Esophagus squamous epithelium (tissue), 4 donors: ENCODE measurements at regions not wholly inside any gene's neighbourhood (a gene's known extent, or its start where the extent isn't known, plus 50 kb on each side); places are given as distances from the start of the nearest gene placed in this dataset.

Experiments used
- POLR2A ChIP-seq, 4 donors: fragments of 450-650 bp; IDR thresholded peaks; one replicate each; pipeline ENCODE4 v1.6.1; 2017; ENCODE audit warnings: antibody characterized with exemption in 4 of 4, mild to moderate bottlenecking in 4 of 4, moderate library complexity in 3 of 4
- TF ChIP-seq, protein P1 (sequence below), 6 experiments: fragments of 450-650 bp in 4 of 6; fragments of 200-600 bp in 2 of 6; sonication (generic) in 2 of 6; IDR thresholded peaks; one replicate each; pipeline ENCODE4 v1.5.1; 2016 to 2019; ENCODE audit warnings: antibody characterized with exemption in 6 of 6, mild to moderate bottlenecking in 4 of 6, moderate library complexity in 4 of 6

DNA sequence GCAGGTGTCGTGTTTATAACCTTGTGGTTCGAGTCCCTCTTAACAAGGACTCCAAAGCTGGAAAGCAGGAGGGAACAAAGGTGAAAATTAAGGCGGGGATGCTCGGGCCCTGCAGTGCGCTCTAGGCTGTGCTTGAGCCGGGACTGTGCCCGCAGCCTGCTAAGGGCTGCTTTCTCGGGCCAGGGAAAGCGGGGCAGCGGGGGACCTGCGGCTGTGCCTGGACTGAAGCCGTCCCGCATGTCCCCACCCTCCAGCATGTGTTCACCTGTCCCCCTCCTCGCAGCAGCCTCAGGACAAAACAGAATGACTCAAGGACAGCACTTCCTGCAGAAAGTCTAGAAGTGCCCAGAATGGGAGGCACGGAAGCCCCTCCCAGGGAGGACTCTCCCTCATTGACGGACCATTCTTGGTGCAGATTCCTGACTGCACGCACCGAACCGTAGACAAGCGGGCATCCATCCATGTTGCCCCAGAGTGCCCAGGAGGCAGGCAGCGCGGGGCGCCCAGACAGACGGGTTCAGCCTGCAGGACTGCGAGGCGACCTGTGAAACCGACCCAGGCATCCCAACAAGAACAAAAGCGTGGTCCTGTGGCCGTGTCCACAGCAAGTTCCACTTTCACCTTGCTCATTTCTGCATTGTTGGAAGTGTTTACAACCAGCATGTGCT is 342.9 kb downstream of the MAGEB5 start:
- TF ChIP-seq, protein P1, sequence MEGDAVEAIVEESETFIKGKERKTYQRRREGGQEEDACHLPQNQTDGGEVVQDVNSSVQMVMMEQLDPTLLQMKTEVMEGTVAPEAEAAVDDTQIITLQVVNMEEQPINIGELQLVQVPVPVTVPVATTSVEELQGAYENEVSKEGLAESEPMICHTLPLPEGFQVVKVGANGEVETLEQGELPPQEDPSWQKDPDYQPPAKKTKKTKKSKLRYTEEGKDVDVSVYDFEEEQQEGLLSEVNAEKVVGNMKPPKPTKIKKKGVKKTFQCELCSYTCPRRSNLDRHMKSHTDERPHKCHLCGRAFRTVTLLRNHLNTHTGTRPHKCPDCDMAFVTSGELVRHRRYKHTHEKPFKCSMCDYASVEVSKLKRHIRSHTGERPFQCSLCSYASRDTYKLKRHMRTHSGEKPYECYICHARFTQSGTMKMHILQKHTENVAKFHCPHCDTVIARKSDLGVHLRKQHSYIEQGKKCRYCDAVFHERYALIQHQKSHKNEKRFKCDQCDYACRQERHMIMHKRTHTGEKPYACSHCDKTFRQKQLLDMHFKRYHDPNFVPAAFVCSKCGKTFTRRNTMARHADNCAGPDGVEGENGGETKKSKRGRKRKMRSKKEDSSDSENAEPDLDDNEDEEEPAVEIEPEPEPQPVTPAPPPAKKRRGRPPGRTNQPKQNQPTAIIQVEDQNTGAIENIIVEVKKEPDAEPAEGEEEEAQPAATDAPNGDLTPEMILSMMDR (IDR thresholded peaks at IDR 0.05) = no peak
- TF ChIP-seq POLR2A (IDR thresholded peaks at IDR 0.05) = no peak
